Activated CD4-positive, CD25-positive, alpha-beta regulatory T cell (primary cell): ENCODE measurements at regions not wholly inside any gene's neighbourhood (a gene's known extent, or its start where the extent isn't known, plus 50 kb on each side); places are given as distances from the start of the nearest gene placed in this dataset.

Source experiments
- DNase-seq, 4 experiments: peaks; one replicate each; lab custom pipeline; 2025; lab: John Stamatoyannopoulos, UW

GRCh38 chr5:27403243-27403882 is 365.0 kb upstream of the CDH9 start:
- no peak for DNase-seq

GRCh38 chr5:27402828-27403227 is 364.4 kb upstream of the CDH9 start:
- DNase-seq, result no peak

DNA sequence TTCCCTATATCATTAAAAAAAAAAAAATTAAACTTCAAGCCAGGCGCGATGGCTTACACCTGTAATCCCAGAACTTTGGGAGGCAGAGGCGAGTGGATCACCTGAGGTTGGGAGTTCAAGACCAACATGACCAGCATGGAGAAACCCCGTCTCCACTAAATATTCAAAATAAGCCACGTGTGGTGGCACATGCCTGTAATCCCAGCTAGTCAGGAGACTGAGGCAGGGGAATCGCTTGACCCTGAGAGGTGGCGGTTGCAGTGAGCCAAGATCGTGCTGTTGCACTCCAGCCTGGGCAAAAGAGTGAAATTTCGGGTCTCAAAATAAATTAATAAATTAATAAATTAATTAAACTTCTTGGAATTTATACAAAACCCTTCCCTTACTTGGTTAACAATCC is 358.6 kb upstream of the CDH9 start:
- DNase-seq, result no peak

DNA sequence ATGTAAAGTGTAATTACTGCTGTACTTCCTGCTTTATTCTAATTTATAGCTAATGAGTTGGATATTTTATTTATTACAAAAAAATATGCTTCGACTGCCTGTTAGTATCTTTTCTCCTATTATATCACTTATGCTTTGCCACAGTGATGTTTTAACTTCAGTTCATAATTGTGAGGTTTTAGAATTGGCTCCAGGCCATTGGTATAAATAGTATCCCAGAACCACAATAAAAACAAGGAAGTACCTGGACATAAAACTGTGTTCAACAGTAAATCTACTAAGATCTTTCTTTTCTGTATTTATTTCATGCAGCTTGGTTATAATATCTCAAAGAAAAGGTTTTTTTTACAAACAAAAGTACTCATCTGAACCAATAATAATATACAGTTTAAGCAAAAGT is 354.3 kb upstream of the CDH9 start:
- no peak for DNase-seq

- DNase-seq, result no peak
These were observed 351.3 kb upstream of the CDH9 start for GRCh38 chr5:27389696-27390095.

DNA sequence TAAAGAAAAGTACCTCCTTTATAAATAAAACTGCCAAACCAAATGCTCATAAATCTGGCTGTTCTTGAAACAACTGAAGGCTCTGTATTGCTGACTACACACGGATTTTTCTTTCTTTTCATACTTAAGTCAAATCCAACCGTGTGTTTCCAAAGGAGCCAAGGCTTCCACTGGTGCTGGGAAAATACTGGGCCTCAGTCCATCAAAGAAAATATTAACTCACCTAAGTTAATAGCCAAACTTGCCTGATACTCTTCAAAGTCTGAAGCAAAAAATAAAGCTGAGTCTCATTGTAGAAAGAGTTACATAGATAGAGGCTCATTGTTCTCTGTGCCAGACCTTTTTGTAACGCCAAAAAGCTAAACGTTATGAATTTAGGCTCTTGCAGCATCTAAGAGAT is 350.4 kb upstream of the CDH9 start:
- DNase-seq, result no peak

DNA sequence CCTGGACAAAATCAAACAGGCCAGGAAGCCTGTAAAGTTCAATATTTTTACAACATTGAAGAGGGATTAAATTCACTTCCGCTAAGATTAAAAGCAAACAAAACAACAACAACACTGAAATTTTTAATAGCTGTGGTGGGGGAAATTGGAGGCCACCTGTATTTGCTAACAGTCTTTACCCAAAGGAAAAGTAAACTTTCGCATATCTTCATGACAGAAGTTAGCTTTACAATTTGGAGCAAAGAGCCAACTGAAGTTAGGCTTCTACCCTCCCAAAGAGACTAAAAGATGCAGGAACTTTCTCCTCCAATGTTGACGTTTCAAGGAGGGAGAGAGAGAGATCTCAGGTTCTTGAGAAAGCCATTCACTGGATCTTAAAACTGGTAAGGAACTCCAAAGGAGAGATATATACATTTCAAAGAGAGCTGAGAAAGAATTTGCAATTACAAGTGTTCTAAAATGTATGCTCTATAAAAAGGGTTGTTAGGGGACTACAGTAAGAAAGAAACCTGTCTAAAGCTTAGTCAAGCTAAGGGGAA is 349.2 kb upstream of the CDH9 start:
- no peak for DNase-seq

DNA sequence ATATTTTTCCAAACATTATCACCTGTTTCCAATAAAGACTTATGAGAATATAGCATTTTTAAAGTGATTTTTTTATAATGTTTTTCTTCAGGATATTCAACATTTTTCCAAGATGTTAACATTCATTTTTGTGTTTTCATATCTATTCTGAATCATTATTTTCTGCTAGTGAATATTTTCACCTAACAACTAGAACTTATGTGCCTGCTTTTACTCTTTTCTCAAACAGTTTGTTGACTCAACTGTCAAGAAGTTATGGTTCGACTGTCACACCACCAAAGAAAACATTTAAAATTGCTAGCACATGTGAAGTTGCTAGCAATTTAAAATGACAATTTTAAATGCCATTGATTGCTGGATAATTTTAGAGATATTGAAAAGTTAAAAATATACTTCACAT is 343.3 kb upstream of the CDH9 start:
- no peak for DNase-seq

GRCh38 chr5:27377626-27378025 is 339.2 kb upstream of the CDH9 start:
- DNase-seq, result no peak

DNA sequence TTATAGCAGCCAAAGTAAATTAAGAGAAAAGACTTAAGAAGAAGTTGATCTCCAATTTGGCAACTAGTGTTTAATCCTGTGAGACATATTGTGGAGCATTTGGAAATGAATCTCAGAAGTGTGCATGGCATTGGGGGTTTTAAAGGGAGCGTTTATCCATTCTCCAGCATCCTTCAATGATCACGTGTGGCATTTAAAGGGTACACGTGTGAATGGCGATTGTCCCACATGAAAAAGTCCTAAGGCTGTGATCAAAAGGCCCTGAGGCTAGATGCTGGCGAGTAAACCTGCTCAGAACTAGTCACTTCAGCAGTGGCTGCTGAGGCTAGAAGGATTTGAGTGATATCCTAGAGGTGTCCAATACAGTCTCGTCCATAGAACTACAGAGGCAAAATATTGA is 315.6 kb upstream of the CDH9 start:
- no peak for DNase-seq

GRCh38 chr5:27353540-27353939 is 315.2 kb upstream of the CDH9 start:
- no peak for DNase-seq

DNA sequence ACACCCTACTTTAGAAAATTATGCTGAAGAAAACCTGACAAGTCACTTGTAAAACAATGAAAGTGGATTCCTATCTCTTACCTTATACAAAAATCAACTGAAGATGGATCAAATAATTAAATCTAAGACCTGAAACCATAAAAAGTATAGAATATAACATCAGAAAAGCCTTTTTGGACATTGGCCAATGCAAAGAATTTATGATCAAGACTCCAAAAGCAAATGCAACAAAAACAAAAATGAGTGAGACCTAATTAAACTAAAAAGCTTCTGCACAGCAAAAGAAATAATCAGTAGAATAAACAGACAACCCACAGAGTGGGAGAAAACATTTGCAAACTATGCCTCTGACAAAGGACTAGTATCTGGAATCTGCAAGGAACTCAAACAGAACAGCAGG is 303.0 kb upstream of the CDH9 start:
- no peak for DNase-seq

GRCh38 chr5:27336817-27337216 is 298.4 kb upstream of the CDH9 start:
- DNase-seq, result no peak

DNA sequence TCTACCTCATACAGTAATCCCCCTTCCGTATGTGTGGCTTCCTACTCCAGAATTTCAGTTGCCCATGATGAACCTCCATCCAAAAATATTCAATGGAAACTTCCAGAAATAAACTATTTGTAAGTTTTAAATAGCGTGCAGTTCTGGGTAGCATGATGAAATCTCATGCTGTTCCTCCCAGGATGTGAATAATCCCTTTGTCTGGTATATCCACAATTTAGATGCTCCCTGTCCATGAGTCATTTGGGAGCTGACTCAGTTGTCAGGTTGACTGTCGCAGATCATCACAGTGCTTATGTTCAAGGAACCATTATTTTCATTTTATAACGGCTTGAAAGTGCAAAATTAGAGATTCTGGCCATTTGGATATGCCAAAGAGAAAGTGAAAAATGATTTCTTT is 290.1 kb upstream of the CDH9 start:
- no peak for DNase-seq

DNA sequence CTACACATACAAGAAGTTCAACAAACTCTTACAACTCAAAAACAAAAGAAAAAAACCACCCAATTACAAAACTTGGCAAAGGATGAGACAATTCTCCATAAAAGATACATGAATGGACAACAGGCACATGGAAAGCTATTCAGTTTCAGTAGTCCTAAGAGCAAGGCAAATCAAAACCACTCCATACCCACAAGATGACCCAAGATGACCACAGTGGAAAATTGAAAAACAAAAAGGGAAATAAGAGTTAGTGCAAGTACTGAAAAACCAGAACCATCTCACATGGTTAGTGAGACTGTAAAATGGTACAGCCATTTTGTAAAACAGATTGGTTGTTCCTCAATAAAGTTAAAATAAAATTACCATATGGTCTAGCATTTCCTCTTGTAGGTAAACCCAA is 287.1 kb upstream of the CDH9 start:
- no peak for DNase-seq

DNA sequence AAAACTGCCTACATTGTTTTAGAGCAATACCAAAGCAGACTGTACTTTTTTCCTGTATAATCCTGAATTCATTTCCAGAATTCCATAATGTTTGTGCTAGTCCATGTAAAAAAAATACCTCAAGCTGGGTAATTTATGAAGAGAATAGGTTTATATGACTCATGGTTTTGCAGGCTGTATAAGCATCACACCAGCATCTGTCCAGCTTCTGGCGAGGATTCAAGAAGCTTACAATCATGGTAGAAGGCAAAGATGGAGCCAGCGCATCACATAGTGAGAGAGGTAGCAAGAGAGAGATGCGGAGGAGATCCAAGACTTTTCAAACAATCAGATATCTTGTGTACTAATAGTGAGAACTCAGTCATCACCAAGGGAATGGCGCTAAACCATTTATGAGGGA is 280.3 kb upstream of the CDH9 start:
- no peak for DNase-seq

DNA sequence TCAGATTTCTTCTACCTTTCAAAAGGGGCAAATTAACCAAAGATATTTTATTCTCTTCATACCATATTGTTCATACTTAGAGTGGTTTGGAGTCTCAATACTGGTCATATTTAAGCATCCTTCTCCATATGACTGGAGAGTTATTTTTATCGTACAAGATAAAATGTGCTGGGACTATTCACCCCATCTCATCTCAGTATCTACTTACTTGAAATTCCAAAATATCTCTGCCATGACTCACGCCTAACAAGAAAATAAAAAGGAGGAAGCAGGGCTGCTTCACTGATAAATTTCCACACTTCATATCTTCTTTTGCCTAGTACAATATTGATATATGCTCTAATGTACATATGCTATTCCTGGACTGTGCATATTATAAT is 277.9 kb upstream of the CDH9 start:
- no peak for DNase-seq

GRCh38 chr5:27315363-27316270 is 277.2 kb upstream of the CDH9 start:
- no peak for DNase-seq

GRCh38 chr5:27313549-27313948 is 275.2 kb upstream of the CDH9 start:
- DNase-seq, result no peak

DNA sequence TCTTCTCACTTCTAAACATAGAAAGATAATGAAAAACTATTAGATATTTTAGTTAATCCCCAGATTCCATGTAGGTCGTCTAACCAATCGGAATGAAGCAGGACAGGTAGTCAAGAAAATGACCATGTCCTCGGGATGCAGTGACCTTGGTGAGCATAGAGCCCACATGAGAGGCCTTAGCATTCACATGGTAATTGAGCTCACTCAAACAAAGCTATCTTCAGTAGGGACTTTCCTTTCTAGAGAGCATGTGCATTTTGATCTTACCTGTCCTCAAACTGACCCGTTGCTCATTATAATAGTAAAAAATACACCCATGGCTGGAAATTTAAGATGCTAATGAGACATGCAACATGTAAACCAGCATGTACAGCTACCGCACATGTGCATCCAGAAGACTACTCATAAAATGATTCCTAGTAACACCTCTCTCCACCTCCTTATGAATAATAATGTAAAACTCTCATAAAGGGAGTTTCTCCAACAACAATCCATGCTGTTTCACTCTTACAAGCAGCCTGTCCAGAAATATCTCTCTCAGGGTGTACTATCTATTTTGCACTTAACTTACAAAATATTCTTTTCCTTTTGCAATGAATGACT is 274.0 kb upstream of the CDH9 start:
- DNase-seq, result no peak

GRCh38 chr5:27311544-27311943 is 273.2 kb upstream of the CDH9 start:
- no peak for DNase-seq

DNA sequence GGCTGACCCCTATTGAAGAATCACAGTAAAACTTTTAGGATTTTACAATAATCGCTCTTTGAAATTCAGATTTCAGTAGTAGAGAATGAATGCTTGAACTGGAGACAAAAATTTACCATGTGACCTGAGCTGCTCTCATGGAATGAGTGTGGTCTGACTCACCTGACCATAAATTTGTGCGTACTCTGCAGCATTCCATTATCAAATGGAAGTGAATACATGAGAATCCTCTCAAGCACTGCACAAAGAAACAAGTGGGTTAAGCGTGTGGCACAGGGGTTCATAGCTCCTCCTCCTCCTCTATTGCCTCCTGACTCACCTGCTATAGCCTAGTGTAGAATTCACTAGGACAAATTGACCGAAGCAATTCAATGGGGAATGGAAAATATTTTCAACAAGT is 269.8 kb upstream of the CDH9 start:
- DNase-seq, result no peak

- DNase-seq, result no peak
These were observed 251.8 kb upstream of the CDH9 start for GRCh38 chr5:27290172-27290571.
